ENCODE measurements at regions not wholly inside any gene's neighbourhood (a gene's known extent, or its start where the extent isn't known, plus 50 kb on each side); places are given as distances from the start of the nearest gene placed in this dataset.

- no peak for TF ChIP-seq EZH2phosphoT487 (IDR thresholded peaks at IDR 0.05; ENCODE audit: borderline replicate concordance)
- no peak for TF ChIP-seq POLR2A (IDR thresholded peaks at IDR 0.05; ENCODE audit: borderline replicate concordance, extremely low read depth, insufficient read depth, insufficient read length)
- no peak for TF ChIP-seq EZH2 (IDR thresholded peaks at IDR 0.05)
- TF ChIP-seq, protein P1, sequence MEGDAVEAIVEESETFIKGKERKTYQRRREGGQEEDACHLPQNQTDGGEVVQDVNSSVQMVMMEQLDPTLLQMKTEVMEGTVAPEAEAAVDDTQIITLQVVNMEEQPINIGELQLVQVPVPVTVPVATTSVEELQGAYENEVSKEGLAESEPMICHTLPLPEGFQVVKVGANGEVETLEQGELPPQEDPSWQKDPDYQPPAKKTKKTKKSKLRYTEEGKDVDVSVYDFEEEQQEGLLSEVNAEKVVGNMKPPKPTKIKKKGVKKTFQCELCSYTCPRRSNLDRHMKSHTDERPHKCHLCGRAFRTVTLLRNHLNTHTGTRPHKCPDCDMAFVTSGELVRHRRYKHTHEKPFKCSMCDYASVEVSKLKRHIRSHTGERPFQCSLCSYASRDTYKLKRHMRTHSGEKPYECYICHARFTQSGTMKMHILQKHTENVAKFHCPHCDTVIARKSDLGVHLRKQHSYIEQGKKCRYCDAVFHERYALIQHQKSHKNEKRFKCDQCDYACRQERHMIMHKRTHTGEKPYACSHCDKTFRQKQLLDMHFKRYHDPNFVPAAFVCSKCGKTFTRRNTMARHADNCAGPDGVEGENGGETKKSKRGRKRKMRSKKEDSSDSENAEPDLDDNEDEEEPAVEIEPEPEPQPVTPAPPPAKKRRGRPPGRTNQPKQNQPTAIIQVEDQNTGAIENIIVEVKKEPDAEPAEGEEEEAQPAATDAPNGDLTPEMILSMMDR (IDR thresholded peaks at IDR 0.05 in 2 of 3, conservative IDR thresholded peaks at IDR 0.05 in 1 of 3; ENCODE audit: borderline replicate concordance in 1 of 3, insufficient read depth in 1 of 3, low read depth in 2 of 3, low read length in 2 of 3), result no peak
- TF ChIP-seq MAX (IDR thresholded peaks at IDR 0.05), result no peak
- TF ChIP-seq, protein P2, sequence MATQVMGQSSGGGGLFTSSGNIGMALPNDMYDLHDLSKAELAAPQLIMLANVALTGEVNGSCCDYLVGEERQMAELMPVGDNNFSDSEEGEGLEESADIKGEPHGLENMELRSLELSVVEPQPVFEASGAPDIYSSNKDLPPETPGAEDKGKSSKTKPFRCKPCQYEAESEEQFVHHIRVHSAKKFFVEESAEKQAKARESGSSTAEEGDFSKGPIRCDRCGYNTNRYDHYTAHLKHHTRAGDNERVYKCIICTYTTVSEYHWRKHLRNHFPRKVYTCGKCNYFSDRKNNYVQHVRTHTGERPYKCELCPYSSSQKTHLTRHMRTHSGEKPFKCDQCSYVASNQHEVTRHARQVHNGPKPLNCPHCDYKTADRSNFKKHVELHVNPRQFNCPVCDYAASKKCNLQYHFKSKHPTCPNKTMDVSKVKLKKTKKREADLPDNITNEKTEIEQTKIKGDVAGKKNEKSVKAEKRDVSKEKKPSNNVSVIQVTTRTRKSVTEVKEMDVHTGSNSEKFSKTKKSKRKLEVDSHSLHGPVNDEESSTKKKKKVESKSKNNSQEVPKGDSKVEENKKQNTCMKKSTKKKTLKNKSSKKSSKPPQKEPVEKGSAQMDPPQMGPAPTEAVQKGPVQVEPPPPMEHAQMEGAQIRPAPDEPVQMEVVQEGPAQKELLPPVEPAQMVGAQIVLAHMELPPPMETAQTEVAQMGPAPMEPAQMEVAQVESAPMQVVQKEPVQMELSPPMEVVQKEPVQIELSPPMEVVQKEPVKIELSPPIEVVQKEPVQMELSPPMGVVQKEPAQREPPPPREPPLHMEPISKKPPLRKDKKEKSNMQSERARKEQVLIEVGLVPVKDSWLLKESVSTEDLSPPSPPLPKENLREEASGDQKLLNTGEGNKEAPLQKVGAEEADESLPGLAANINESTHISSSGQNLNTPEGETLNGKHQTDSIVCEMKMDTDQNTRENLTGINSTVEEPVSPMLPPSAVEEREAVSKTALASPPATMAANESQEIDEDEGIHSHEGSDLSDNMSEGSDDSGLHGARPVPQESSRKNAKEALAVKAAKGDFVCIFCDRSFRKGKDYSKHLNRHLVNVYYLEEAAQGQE (IDR thresholded peaks at IDR 0.05; ENCODE audit: low read depth), result no peak
- TF ChIP-seq ZNF274 (IDR thresholded peaks at IDR 0.05; ENCODE audit: low read depth, low read length), result no peak
- TF ChIP-seq CBX3 (IDR thresholded peaks at IDR 0.05; ENCODE audit: low read depth), result no peak
- TF ChIP-seq SP1 (IDR thresholded peaks at IDR 0.05; ENCODE audit: low read depth), result no peak
- no peak for TF ChIP-seq ATF3 (IDR thresholded peaks at IDR 0.05)
- TF ChIP-seq SIN3A (IDR thresholded peaks at IDR 0.05; ENCODE audit: low read depth), result no peak
- no peak for TF ChIP-seq POLR2AphosphoS5 (IDR thresholded peaks at IDR 0.05; ENCODE audit: low read depth, low read length)
Observed at GRCh38 chr5:146284016-146284415, 54.6 kb upstream of the POU4F3 start.

Measured in HCT116 (cell line).